Uterus (tissue), 2 donors: ENCODE measurements at regions not wholly inside any gene's neighbourhood (a gene's known extent, or its start where the extent isn't known, plus 50 kb on each side); places are given as distances from the start of the nearest gene placed in this dataset.

Experiments
- POLR2A ChIP-seq, 2 donors: fragments of 450-650 bp; IDR thresholded peaks; one replicate each; pipeline ENCODE4 v1.6.1; 2016; ENCODE audit warnings: antibody characterized with exemption in 2 of 2, mild to moderate bottlenecking in 1 of 2, moderate library complexity in 1 of 2
- TF ChIP-seq, protein P1 (sequence below), 4 experiments: fragments of 200-600 bp in 2 of 4; fragments of 450-650 bp in 2 of 4; sonication (generic) in 2 of 4; IDR thresholded peaks; one replicate each; pipeline ENCODE4 v1.5.1; 2016 to 2019; ENCODE audit warnings: antibody characterized with exemption in 4 of 4, mild to moderate bottlenecking in 2 of 4, moderate library complexity in 1 of 4

DNA sequence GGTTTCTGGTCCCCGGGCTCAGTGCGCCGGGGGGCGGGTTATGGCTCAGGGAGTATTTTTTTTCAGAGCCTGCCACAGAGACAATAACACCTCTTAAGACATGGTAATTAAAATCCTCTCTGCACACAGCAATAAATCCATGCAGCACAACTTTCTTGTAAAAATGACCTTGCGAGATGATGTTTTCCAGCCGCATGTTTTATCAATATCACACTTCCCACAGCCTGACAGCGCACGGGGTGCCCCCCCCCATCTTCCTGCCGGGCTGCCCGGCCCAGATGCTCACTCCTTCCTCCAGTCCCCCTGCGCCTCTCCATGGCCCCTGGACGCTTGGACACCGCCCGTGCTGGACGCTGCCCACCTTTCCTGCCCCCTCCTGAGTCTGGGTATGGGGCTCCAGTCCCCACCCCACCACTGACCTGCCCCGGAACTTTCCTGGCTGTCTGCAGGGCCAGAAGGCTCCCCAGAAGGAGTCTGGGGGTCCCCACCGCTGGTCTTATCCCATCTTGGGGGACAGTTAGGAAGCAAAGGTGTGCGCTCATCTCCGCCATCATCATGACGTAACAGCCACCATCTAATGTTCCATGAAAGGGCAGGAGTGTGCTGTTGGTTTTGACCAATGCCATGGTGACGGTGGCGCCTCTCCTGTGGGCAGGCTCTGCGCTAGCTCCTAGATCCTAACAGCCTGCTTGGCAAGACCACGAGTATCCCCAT lies 182.9 kb downstream of the KIF26A start:
- no peak for TF ChIP-seq POLR2A (IDR thresholded peaks at IDR 0.05)
- TF ChIP-seq, protein P1, sequence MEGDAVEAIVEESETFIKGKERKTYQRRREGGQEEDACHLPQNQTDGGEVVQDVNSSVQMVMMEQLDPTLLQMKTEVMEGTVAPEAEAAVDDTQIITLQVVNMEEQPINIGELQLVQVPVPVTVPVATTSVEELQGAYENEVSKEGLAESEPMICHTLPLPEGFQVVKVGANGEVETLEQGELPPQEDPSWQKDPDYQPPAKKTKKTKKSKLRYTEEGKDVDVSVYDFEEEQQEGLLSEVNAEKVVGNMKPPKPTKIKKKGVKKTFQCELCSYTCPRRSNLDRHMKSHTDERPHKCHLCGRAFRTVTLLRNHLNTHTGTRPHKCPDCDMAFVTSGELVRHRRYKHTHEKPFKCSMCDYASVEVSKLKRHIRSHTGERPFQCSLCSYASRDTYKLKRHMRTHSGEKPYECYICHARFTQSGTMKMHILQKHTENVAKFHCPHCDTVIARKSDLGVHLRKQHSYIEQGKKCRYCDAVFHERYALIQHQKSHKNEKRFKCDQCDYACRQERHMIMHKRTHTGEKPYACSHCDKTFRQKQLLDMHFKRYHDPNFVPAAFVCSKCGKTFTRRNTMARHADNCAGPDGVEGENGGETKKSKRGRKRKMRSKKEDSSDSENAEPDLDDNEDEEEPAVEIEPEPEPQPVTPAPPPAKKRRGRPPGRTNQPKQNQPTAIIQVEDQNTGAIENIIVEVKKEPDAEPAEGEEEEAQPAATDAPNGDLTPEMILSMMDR (IDR thresholded peaks at IDR 0.05), result no peak
